Activated effector memory CD4-positive, alpha-beta T cell treated with Interleukin-2 at 50 U/mL for 16 hours (primary cell): ENCODE measurements at regions not wholly inside any gene's neighbourhood (a gene's known extent, or its start where the extent isn't known, plus 50 kb on each side); places are given as distances from the start of the nearest gene placed in this dataset.

Source experiments
- DNase-seq: peaks from one replicate; pipeline ENCODE4 v3.0.0-alpha.2; 2020

GRCh38 chr17:33352526-33352925 is 59.4 kb upstream of the ASIC2 start:
- DNase-seq, result no peak

GRCh38 chr17:33356266-33356665 is 63.2 kb upstream of the ASIC2 start:
- no peak for DNase-seq

- no peak for DNase-seq
Measured at GRCh38 chr17:33363475-33363874, 70.4 kb upstream of the ASIC2 start.

- DNase-seq, result no peak
Measured at GRCh38 chr17:33366960-33367359, 73.9 kb upstream of the ASIC2 start.

GRCh38 chr17:33369149-33369548 is 76.1 kb upstream of the ASIC2 start:
- no peak for DNase-seq

GRCh38 chr17:33369876-33370275 is 76.8 kb upstream of the ASIC2 start:
- no peak for DNase-seq

GRCh38 chr17:33370401-33370800 is 77.3 kb upstream of the ASIC2 start:
- DNase-seq, result no peak

- DNase-seq, result no peak
Measured at GRCh38 chr17:33371377-33371776, 78.3 kb upstream of the ASIC2 start.

- no peak for DNase-seq
Measured at GRCh38 chr17:33373273-33373672, 80.2 kb upstream of the ASIC2 start.

GRCh38 chr17:33375103-33375502 is 82.0 kb upstream of the ASIC2 start:
- no peak for DNase-seq

GRCh38 chr17:33375783-33376182 is 82.7 kb upstream of the ASIC2 start:
- no peak for DNase-seq

GRCh38 chr17:33377837-33378595 is 84.9 kb upstream of the ASIC2 start:
- DNase-seq, result no peak

GRCh38 chr17:33381201-33381600 is 88.1 kb upstream of the ASIC2 start:
- DNase-seq, result no peak

GRCh38 chr17:33383488-33384023 is 90.5 kb upstream of the ASIC2 start:
- no peak for DNase-seq

GRCh38 chr17:33385133-33385532 is 92.0 kb upstream of the ASIC2 start:
- DNase-seq, result no peak

GRCh38 chr17:33385713-33386112 is 92.6 kb upstream of the ASIC2 start:
- no peak for DNase-seq

GRCh38 chr17:33387406-33387805 is 94.3 kb upstream of the ASIC2 start:
- DNase-seq, result no peak

- DNase-seq, result no peak
Measured at GRCh38 chr17:33389504-33390135, 96.5 kb upstream of the ASIC2 start.

- no peak for DNase-seq
Measured at GRCh38 chr17:33390479-33391176, 97.5 kb upstream of the ASIC2 start.

GRCh38 chr17:33396818-33397217 is 103.7 kb upstream of the ASIC2 start:
- DNase-seq, result no peak

- no peak for DNase-seq
Measured at GRCh38 chr17:33398386-33398785, 105.3 kb upstream of the ASIC2 start.

GRCh38 chr17:33401249-33401648 is 108.2 kb upstream of the ASIC2 start:
- no peak for DNase-seq

- no peak for DNase-seq
Measured at GRCh38 chr17:33403194-33403593, 110.1 kb upstream of the ASIC2 start.
